Mucosa of gallbladder (tissue), 1 donor: ENCODE measurements at regions not wholly inside any gene's neighbourhood (a gene's known extent, or its start where the extent isn't known, plus 50 kb on each side); places are given as distances from the start of the nearest gene placed in this dataset.
A peak's percentile ranks its signal among the peaks of the same experiment; 100 is the strongest.

Source experiments
- DNase-seq: peaks from one replicate; pipeline ENCODE4 v3.0.0-alpha.2; 2020; ENCODE audit warnings: low spot score
- donor health status: DM: no; HTN: no; CAD: no.

GRCh38 chr17:69605571-69605970 lies 191.1 kb downstream of the MAP2K6 start:
- DNase-seq, result no peak

DNA sequence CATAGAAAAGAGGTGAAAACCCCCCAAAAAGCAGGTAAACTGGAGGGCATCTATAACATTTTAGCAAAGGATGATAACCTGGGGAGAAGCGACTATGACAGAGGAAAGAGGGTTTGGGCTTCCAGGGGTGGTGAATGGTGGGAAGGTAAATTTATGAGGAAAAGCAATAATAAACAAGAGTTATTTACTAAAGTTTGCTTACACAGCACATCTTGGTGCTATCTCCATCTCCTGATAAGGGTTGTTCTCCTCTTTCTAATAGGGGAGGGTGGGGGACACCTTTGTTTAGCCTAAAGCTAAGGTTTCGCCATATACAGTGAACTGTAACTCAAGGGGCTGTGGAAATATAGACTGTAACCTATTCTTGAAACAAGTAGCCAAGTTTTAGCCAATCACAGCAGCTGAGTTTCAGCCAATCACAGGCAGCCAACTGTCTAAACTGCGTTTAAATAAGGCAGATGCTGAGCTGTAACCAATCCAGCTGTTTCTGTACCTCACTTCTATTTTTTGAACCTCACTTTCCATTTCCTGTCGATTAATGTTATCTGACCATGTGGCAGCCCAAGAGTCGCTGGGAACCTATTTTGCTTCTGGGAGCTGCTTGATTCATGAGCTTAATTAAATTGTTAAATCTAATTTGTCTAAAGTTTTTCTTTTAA lies 191.8 kb downstream of the MAP2K6 start:
- DNase-seq, result no peak

DNA sequence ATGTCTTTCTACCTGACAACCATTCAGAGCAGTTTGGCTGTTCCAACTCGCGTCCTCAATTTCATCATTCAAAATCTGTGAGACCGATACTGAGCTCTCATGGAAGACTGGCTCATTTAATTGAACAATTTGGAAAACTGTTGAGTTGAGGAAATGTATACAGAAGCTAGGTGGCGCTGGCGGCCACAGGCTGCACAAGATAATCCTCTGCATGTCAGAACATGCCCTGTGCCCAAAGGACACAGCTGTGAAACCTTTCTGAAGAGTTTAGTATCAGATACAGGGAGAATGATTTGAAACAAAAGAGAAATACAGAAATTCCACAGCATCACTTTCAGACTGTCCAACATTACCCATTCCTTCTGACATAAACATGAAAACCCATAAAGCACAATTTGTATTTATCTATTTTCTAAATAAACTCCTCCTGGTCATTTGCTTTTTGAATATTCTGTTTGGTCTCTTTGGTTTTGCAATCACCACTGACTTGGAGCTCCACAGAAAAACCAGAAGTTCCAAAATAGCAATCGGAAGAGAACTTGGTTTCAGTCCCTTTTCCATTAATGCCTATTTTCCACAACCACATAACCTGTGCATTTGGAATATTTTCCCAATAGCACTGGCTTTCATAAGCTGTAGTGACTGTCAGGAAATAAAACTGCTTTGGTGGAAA lies 192.8 kb downstream of the MAP2K6 start:
- peak; percentile 72 for DNase-seq

DNA sequence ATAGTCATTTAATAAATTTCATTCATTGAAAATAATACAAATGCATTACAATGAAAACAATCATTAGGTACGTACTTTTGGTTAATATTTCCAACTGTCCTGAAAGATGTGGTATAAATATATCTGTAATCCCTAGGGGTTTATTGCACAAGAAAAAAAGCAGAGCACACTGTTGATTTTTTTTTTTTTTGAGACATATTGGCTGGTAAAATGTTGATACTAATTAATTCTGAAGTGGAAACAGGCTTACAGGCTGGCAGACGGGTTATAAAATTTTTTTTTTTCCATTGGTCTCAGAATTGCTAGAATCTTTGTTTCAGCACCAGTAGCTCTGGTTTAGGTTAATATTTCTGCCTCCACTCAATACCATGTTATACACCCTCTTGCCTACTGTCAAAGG lies 193.6 kb downstream of the MAP2K6 start:
- DNase-seq, result no peak

GRCh38 chr17:69608808-69609472 lies 194.4 kb downstream of the MAP2K6 start:
- DNase-seq, result peak; percentile 24

DNA sequence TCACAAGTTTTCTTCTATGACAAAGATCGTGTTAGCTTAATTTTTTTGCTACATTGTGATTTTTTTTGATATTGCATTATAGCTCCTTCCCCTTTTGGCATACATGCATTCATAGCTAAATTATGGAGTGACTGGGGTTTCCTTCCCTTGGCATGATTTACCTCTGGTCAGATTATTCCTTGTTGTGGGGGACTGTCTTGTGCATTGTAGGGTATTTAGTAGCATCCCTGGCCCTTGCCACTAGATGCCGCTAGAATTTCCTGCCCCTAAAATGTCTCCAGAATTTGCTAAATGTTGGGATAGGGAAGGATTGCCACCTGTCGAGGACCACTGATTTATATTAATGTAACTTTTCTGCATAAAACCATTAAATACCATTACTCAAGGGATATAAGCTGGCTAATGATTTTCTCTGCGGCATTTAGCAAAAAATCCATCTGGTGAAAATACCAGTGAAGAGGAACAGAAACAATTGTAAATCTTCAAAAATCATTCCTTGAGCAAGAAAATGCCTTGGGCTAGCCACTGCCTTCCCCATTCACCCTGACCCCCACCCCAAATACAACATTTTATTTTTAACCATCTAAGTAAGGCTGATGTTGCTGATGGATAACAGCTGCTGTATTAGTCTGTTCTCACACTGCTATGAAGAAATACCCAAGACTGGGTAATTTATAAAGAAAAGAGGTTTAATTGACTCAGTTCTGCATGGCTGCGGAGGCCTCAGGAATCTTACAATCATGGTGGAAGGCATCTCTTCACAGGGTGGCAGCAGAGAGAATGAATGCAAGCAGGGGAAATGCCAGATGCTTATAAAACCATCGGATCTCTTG lies 195.2 kb downstream of the MAP2K6 start:
- no peak for DNase-seq

DNA sequence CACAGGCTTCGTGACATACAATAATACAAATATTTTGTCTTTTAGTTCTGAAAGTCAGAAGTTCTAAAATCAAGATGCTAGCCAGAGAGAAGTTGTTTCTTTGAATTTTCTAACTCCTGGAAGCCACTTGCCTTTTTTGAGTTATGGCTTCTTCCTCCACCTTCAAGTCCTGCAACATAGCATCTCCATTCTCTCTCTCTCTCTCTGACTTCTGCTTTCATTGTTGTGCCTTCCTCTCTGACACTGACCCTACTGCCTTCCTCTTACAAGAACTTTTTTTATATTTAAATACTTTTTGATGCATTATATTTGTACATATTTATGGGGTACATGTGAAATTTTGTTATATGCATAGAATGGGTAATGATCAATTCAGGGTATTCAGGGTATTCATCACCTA lies 205.9 kb downstream of the MAP2K6 start:
- no peak for DNase-seq

GRCh38 chr17:69625474-69625873 lies 211.0 kb downstream of the MAP2K6 start:
- no peak for DNase-seq

- DNase-seq, result no peak
Measured at GRCh38 chr17:69630056-69630635, 215.6 kb downstream of the MAP2K6 start.

DNA sequence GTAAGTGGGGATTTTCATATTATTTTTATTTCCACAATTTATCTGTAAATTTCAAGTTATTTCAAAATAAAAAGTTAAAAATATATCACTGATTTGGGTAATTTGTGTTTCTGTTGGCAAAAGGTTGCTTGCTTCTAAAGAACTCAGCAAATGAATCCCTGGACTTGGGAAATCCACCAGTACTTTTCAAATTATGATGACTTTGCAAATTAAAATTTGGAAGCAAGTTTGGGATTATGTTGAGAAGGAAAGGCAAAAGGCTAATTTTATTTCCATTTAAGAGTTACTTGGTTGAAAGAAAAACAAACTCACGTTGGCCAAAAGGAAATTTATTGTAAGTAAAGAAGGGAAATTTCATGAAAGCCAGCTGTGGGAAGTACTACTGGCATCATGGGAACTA lies 220.3 kb downstream of the MAP2K6 start:
- no peak for DNase-seq

GRCh38 chr17:69637446-69638156 lies 223.1 kb downstream of the MAP2K6 start:
- no peak for DNase-seq

DNA sequence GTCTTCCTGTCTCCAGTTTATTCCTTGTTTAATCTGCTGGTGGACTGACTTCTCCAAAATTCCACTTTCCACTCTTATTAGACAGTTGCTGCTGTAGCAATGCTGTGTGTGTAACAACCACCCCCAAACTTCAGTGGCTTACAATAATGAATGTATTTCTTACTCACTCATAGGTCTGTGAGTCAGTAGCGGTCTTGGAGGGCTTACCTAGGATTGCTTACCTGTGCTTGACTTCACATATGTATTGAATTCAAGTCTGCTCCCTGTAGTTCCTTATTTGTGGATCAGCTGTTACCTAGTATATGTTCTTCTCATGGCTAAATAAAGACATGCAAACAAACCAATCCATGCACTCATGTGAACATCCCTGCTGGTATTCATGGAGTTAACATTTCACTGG lies 224.6 kb downstream of the MAP2K6 start:
- DNase-seq, result no peak

- DNase-seq, result no peak
Measured at GRCh38 chr17:69640073-69640472, 225.6 kb downstream of the MAP2K6 start.

DNA sequence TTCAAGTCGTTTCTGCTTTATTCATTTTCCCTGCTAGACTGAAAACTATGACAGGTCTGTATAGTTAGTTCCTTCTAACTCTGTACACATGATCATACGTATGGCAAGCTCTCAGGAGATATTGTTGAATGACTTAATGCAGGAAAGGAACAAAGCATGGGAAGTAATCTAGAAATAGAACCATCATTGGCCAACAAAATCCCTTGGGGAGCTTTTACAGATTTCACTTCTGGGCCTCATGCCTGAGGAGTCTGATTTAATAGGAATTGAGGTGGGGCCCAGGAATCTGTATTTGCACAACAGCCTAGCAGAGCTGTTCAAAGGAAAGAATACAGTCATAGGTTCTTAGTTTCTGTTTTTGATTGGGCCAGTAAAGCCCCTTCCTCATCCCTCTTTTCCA lies 229.2 kb downstream of the MAP2K6 start:
- DNase-seq, result no peak

DNA sequence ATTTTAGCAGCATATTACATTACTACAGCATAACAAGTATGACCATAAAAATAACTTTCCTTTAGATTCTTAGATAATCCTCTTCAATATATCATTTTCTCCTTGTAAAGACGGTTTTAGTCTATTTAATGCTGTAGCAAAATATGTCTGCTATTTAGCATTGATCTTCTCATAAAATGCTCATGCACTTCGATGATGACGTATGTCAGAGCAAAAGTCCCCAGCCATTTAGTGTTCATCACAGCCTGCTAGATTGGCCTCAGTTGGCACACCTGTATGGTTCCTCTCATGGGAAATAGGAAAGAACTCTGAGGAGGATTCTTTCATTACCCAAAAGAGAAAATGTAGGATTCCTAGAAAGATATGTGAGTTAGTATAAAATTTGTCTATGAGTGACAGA lies 232.2 kb downstream of the MAP2K6 start:
- no peak for DNase-seq

GRCh38 chr17:69650881-69651280 lies 236.4 kb downstream of the MAP2K6 start:
- DNase-seq, result no peak

GRCh38 chr17:69651921-69652320 lies 237.4 kb downstream of the MAP2K6 start:
- no peak for DNase-seq

GRCh38 chr17:69654981-69655855 lies 240.7 kb downstream of the MAP2K6 start:
- no peak for DNase-seq

GRCh38 chr17:69655902-69656301 lies 241.4 kb downstream of the MAP2K6 start:
- DNase-seq, result no peak

DNA sequence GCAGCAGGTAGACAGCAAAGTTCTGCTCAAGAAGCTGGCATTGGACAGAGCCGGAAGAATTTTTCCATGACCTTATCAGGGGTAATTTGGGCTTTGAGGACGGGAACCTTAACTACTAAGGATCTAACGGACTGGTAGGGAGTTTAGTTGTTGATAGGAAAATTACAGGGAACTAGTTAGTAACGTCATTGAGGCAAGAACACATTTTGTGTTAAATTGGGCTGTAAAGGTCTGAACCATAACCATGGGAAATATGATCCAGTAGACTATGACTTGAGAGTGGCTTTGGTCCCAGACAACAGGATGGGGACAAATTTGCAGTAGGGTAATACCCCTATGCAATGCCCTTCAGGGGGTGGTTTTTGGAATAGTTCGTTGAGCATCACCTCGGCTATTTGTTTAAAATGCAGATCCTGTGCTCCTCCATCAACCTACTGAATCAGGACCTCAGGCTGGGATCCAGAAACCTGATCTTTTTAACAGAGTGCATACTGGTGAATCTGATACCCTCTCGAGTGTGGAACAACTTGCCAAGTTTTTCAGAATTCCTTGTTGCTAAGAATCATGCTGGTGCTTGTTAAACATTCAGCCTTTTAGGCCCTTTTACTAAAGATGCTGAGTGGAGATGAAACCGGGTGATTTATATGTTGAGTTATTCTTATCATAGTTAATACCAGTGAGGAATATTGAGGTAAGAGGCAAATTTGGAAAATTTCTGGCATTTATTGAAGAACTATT lies 255.1 kb downstream of the MAP2K6 start:
- no peak for DNase-seq
